ENCODE measurements at regions not wholly inside any gene's neighbourhood (a gene's known extent, or its start where the extent isn't known, plus 50 kb on each side); places are given as distances from the start of the nearest gene placed in this dataset.

- Histone ChIP-seq H2AFZ (ENCODE audit: low read length) (no peak overlapping the region), H3K36me3 (ENCODE audit: insufficient read depth, low read length) (no peaks in the 10 kb centered on the region), H3K9ac (ENCODE audit: low read depth, low read length, poor library complexity, severe bottlenecking) (no peak overlapping the region), H4K20me1 (ENCODE audit: insufficient read depth, low read length, poor library complexity, severe bottlenecking) (no peaks in the 10 kb centered on the region), H3K4me2 (ENCODE audit: low read depth, low read length, poor library complexity, severe bottlenecking) (no peak overlapping the region), H3F3A (ENCODE audit: low read depth) (no peaks in the 10 kb centered on the region), H3K9me2 (replicated peaks; ENCODE audit: low read depth, low read length) (no peaks in the 10 kb centered on the region; the same call in 1 of the 2 replicates), H3K4me3 (ENCODE audit: low read length, poor library complexity, severe bottlenecking) (no peak overlapping the region), H3K79me2 (ENCODE audit: insufficient read depth, low read length) (no peaks in the 10 kb centered on the region), H3K27me3 (ENCODE audit: insufficient read depth, low read length, poor library complexity, severe bottlenecking) (no peaks in the 10 kb centered on the region), H3K9me3 (ENCODE audit: insufficient read depth, low read depth, low read length) (no peaks in the 10 kb centered on the region; the same call in 1 of the 2 replicates), H3K4me1 (ENCODE audit: insufficient read depth, low read length, poor library complexity, severe bottlenecking) (no peaks in the 10 kb centered on the region)
- no peak for TF ChIP-seq EZH2phosphoT487 (IDR thresholded peaks at IDR 0.05; ENCODE audit: borderline replicate concordance)
- no peak for TF ChIP-seq CTCF (conservative IDR thresholded peaks at IDR 0.05; ENCODE audit: low read length)
These were observed 96.4 kb upstream of the SLC22A23 start for GRCh38 chr6:3553254-3553653.

- H3K9ac ChIP-seq (ENCODE audit: low read depth, low read length, poor library complexity, severe bottlenecking), result no peak overlapping the region
- H3K27me3 ChIP-seq (ENCODE audit: insufficient read depth, low read length, poor library complexity, severe bottlenecking), result no peaks in the 10 kb centered on the region
- no peaks in the 10 kb centered on the region for H3K4me1 ChIP-seq (ENCODE audit: insufficient read depth, low read length, poor library complexity, severe bottlenecking)
- no peak overlapping the region for H3K4me2 ChIP-seq (ENCODE audit: low read depth, low read length, poor library complexity, severe bottlenecking)
- H3K36me3 ChIP-seq (ENCODE audit: insufficient read depth, low read length), result no peaks in the 10 kb centered on the region
- no peak overlapping the region for H2AFZ ChIP-seq (ENCODE audit: low read length)
- H3F3A ChIP-seq (ENCODE audit: low read depth), result no peaks in the 10 kb centered on the region
- no peaks in the 10 kb centered on the region; the same call in 1 of the 2 replicates for H3K9me2 ChIP-seq (replicated peaks; ENCODE audit: low read depth, low read length)
- no peaks in the 10 kb centered on the region; the same call in 1 of the 2 replicates for H3K9me3 ChIP-seq (ENCODE audit: insufficient read depth, low read depth, low read length)
- no peaks in the 10 kb centered on the region for H3K79me2 ChIP-seq (ENCODE audit: insufficient read depth, low read length)
- TF ChIP-seq CTCF (conservative IDR thresholded peaks at IDR 0.05; ENCODE audit: low read length), result no peak
- TF ChIP-seq EZH2phosphoT487 (IDR thresholded peaks at IDR 0.05; ENCODE audit: borderline replicate concordance), result no peak
- no peak overlapping the region for H3K4me3 ChIP-seq (ENCODE audit: low read length, poor library complexity, severe bottlenecking)
- H4K20me1 ChIP-seq (ENCODE audit: insufficient read depth, low read length, poor library complexity, severe bottlenecking), result no peaks in the 10 kb centered on the region
These were observed 95.1 kb upstream of the SLC22A23 start for GRCh38 chr6:3551716-3552511.

- Histone ChIP-seq H3K27me3 (ENCODE audit: insufficient read depth, low read length, poor library complexity, severe bottlenecking) (no peaks in the 10 kb centered on the region), H2AFZ (ENCODE audit: low read length) (no peak overlapping the region), H3K4me3 (ENCODE audit: low read length, poor library complexity, severe bottlenecking) (no peak overlapping the region), H3F3A (ENCODE audit: low read depth) (no peaks in the 10 kb centered on the region), H3K79me2 (ENCODE audit: insufficient read depth, low read length) (no peaks in the 10 kb centered on the region), H3K9me2 (replicated peaks; ENCODE audit: low read depth, low read length) (no peaks in the 10 kb centered on the region; the same call in 1 of the 2 replicates), H4K20me1 (ENCODE audit: insufficient read depth, low read length, poor library complexity, severe bottlenecking) (no peaks in the 10 kb centered on the region), H3K9me3 (ENCODE audit: insufficient read depth, low read depth, low read length) (no peaks in the 10 kb centered on the region; the same call in 1 of the 2 replicates), H3K9ac (ENCODE audit: low read depth, low read length, poor library complexity, severe bottlenecking) (no peak overlapping the region), H3K36me3 (ENCODE audit: insufficient read depth, low read length) (no peaks in the 10 kb centered on the region), H3K4me1 (ENCODE audit: insufficient read depth, low read length, poor library complexity, severe bottlenecking) (no peaks in the 10 kb centered on the region), H3K4me2 (ENCODE audit: low read depth, low read length, poor library complexity, severe bottlenecking) (no peak overlapping the region)
- TF ChIP-seq CTCF (conservative IDR thresholded peaks at IDR 0.05; ENCODE audit: low read length) (no peak), EZH2phosphoT487 (IDR thresholded peaks at IDR 0.05; ENCODE audit: borderline replicate concordance) (no peak)
These were observed 92.6 kb upstream of the SLC22A23 start for GRCh38 chr6:3549314-3549940.
